Endodermal cell (in vitro differentiated cells): ENCODE measurements at regions not wholly inside any gene's neighbourhood (a gene's known extent, or its start where the extent isn't known, plus 50 kb on each side); places are given as distances from the start of the nearest gene placed in this dataset.
A peak's percentile ranks its signal among the peaks of the same experiment; 100 is the strongest.

Source experiments
- DNase-seq: peaks from one replicate; pipeline ENCODE4 v3.0.0-alpha.2; 2017
- H3K27ac ChIP-seq: 2 replicates; pipeline ENCODE4 v1.5.1; 2013; ENCODE audit warnings: mild to moderate bottlenecking, low read depth, low read length, moderate library complexity
- H3K27me3 ChIP-seq: 2 replicates; pipeline ENCODE4 v1.6.1; 2013; ENCODE audit warnings: mild to moderate bottlenecking, low read length, moderate library complexity; ENCODE audit not compliant: insufficient read depth, control insufficient read depth, poor library complexity, severe bottlenecking
- H3K36me3 ChIP-seq: 2 replicates; pipeline ENCODE4 v1.7.0; 2013; ENCODE audit warnings: mild to moderate bottlenecking, low read length, moderate library complexity; ENCODE audit not compliant: control insufficient read depth, insufficient read depth
- H3K4me1 ChIP-seq: one replicate; pipeline ENCODE4 v1.7.0; 2013; ENCODE audit warnings: low read length; ENCODE audit not compliant: control insufficient read depth, insufficient read depth
- H3K4me3 ChIP-seq: 2 replicates; pipeline ENCODE4 v1.5.1; 2013; ENCODE audit warnings: mild to moderate bottlenecking, low read length, moderate library complexity
- H3K9ac ChIP-seq: 2 replicates; pipeline ENCODE4 v1.6.1; 2013; ENCODE audit warnings: mild to moderate bottlenecking, low read length, moderate library complexity; ENCODE audit not compliant: poor library complexity, severe bottlenecking; ENCODE audit errors: extremely low read depth
- H3K9me3 ChIP-seq: 2 replicates; pipeline ENCODE4 v1.6.1; 2013; ENCODE audit warnings: mild to moderate bottlenecking, low read length, moderate library complexity; ENCODE audit not compliant: control insufficient read depth
- H3K27ac Mint-ChIP-seq: 2 replicates; pipeline ENCODE4 v1.8.0; 2020; ENCODE audit warnings: mixed read lengths
- H3K27me3 Mint-ChIP-seq: 2 replicates; pipeline ENCODE4 v1.8.0; 2021; ENCODE audit warnings: mild to moderate bottlenecking, mixed read lengths; ENCODE audit not compliant: insufficient read depth
- H3K36me3 Mint-ChIP-seq: 2 replicates; pipeline ENCODE4 v1.8.0; 2020; ENCODE audit warnings: low read depth, mixed read lengths
- H3K4me1 Mint-ChIP-seq: 2 replicates; pipeline ENCODE4 v1.8.0; 2020; ENCODE audit warnings: mixed read lengths
- H3K4me3 Mint-ChIP-seq: 2 replicates; pipeline ENCODE4 v1.8.0; 2020; ENCODE audit warnings: mild to moderate bottlenecking, moderate library complexity, mixed read lengths
- H3K9me3 Mint-ChIP-seq: 2 replicates; pipeline ENCODE4 v1.8.0; 2020; ENCODE audit warnings: mild to moderate bottlenecking, mixed read lengths
- WGBS, 2 experiments: methylation state at CpG; one replicate each; pipeline versions ENCODE4 v1.1.5 to v1.1.7; 2013; ENCODE audit warnings: missing lambda C conversion rate in 2 of 2, mixed read lengths in 1 of 2; ENCODE audit not compliant: insufficient coverage in 1 of 2, insufficient read length in 1 of 2; 5-methylcytosine and 5-hydroxymethylcytosine counted together
- TF ChIP-seq, protein P1 (sequence below): fragments of 200-600 bp; sonication (generic); conservative IDR thresholded peaks from 2 replicates; pipeline ENCODE4 v1.5.0; 2021; ENCODE audit warnings: antibody characterized with exemption, mild to moderate bottlenecking

DNA sequence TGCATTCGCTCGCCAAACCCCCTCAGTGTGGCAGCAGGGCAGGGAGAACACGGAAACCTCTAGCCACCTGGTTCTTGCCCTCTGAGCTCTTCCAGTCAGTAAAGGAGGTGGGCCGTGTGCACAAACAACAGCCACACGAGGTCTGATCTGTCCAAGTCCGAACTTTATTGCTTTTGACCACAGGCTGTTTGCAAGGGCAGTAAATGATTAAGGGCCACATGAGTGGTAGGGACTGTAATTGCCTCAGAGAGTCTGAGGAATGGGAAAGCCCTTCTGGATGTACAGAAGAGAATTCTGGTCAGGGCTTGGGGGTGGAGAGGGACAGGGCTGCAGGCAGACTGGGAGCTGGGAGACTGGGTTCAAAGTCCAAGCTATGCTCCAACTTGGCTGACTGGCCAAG is 75.7 kb upstream of the LHX1 start:
- Histone ChIP-seq H3K4me1 (peaks cover 11% of the 10 kb centered on the region), H3K36me3 (no peaks in the 10 kb centered on the region), H3K9me3 (no peaks in the 10 kb centered on the region), H3K4me3 (no peak overlapping the region), H3K9ac (no peak overlapping the region), H3K27ac (no peak overlapping the region), H3K27me3 (no peaks in the 10 kb centered on the region)
- H3K27ac Mint-ChIP-seq: peak overlapping the region; percentile 92
- TF ChIP-seq, protein P1, sequence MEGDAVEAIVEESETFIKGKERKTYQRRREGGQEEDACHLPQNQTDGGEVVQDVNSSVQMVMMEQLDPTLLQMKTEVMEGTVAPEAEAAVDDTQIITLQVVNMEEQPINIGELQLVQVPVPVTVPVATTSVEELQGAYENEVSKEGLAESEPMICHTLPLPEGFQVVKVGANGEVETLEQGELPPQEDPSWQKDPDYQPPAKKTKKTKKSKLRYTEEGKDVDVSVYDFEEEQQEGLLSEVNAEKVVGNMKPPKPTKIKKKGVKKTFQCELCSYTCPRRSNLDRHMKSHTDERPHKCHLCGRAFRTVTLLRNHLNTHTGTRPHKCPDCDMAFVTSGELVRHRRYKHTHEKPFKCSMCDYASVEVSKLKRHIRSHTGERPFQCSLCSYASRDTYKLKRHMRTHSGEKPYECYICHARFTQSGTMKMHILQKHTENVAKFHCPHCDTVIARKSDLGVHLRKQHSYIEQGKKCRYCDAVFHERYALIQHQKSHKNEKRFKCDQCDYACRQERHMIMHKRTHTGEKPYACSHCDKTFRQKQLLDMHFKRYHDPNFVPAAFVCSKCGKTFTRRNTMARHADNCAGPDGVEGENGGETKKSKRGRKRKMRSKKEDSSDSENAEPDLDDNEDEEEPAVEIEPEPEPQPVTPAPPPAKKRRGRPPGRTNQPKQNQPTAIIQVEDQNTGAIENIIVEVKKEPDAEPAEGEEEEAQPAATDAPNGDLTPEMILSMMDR: no peak
- H3K4me1 Mint-ChIP-seq: peaks cover 28% of the 10 kb centered on the region
- 92 to 93% methylated on average over 6 of the region's 6 CpGs for WGBS, 2 experiments
- H3K36me3 Mint-ChIP-seq: no peaks in the 10 kb centered on the region
- peak; percentile 44 for DNase-seq
- H3K27me3 Mint-ChIP-seq: no peaks in the 10 kb centered on the region
- H3K4me3 Mint-ChIP-seq: no peak overlapping the region
- no peaks in the 10 kb centered on the region for H3K9me3 Mint-ChIP-seq

DNA sequence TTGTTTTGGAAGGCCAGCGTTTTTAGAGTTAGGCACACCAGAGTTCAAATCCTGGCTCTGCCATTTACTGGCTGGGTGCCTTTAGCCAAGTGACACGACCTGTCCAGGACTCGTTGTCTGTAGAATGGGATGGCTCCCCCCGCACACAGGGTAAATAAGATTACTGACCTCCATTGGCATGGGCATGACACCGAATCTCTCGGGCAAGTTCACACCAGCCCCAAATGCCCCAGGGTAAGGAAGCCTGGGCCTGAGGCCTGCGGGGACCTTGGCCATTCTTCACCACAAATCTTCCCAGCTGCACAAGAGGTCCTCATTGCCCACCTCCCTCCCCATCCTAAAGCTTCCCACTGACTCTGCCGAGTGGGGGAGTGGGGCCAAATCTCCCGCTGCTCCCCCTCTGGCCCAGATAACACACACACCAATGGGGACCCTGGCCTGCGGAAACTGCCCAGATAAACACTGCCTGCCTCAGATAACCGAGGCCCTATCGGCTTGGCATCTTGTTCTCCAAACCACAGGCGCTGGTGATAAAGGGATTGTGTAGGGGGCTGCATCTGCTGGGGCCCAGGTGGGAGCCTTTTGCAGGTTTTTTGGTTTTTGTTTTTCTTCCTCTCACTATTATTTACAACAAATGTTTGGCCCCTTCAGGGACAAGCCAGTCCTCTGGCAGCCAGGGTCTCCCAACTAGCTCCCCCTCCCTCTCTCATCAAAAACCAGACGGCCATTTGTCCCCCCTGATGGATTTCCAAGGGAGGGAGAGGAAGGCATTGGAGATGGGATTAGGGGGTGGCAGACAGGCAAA is 75.0 kb upstream of the LHX1 start:
- peak; percentile 90 for DNase-seq
- Mint-ChIP-seq H3K4me1 (peaks cover 28% of the 10 kb centered on the region), H3K9me3 (no peaks in the 10 kb centered on the region), H3K27me3 (no peaks in the 10 kb centered on the region), H3K4me3 (no peak overlapping the region), H3K27ac (peak overlapping the region; percentile 92), H3K36me3 (no peaks in the 10 kb centered on the region)
- peaks cover 11% of the 10 kb centered on the region for H3K4me1 ChIP-seq
- no peak overlapping the region for H3K4me3 ChIP-seq
- no peaks in the 10 kb centered on the region for H3K27me3 ChIP-seq
- 45 to 79% methylated on average over 6 to 13 of the region's 14 CpGs for WGBS, 2 experiments
- H3K9ac ChIP-seq: no peak overlapping the region
- no peaks in the 10 kb centered on the region for H3K36me3 ChIP-seq
- TF ChIP-seq, protein P1: no peak
- H3K9me3 ChIP-seq: no peaks in the 10 kb centered on the region
- H3K27ac ChIP-seq: no peak overlapping the region

DNA sequence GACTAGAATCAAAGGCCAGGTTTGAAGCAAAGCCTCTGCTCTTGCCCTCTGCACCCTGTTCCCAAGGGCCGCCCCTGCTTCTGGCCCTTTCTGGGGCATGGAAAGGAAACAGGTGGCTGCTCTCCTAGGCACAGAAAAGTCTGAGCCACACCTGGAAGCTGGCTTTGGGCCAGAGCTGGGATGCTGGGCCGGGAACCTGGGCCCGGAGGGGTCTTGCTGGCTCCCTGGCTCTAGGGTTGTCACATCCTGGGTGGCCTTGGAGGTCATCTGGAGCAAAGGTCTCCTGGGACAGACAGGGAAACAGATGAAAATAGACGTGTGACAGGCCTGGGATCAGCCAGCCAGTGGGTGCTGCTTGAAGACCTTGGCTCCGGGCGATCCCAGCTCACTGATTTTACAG is 74.1 kb upstream of the LHX1 start:
- Mint-ChIP-seq H3K4me3 (no peak overlapping the region), H3K27ac (no peak overlapping the region), H3K36me3 (no peaks in the 10 kb centered on the region), H3K9me3 (no peaks in the 10 kb centered on the region), H3K27me3 (no peaks in the 10 kb centered on the region), H3K4me1 (peaks cover 28% of the 10 kb centered on the region)
- TF ChIP-seq, protein P1: no peak
- Histone ChIP-seq H3K4me3 (no peak overlapping the region), H3K9me3 (no peaks in the 10 kb centered on the region), H3K27ac (no peak overlapping the region), H3K27me3 (no peaks in the 10 kb centered on the region), H3K9ac (no peak overlapping the region), H3K4me1 (peaks cover 11% of the 10 kb centered on the region), H3K36me3 (no peaks in the 10 kb centered on the region)
- 89 to 91% methylated on average over 6 of the region's 6 CpGs for WGBS, 2 experiments
- DNase-seq: peak; percentile 53
